Neural progenitor cell (in vitro differentiated cells): ENCODE measurements at regions not wholly inside any gene's neighbourhood (a gene's known extent, or its start where the extent isn't known, plus 50 kb on each side); places are given as distances from the start of the nearest gene placed in this dataset.

ENCODE experiments used
- DNase-seq: peaks from one replicate; pipeline ENCODE4 v3.0.0-alpha.2; 2016; ENCODE audit warnings: low spot score
- H2AFZ ChIP-seq: fragments of 200-600 bp; sonication (generic); replicated peaks from 2 replicates; pipeline ENCODE4 v1.6.1; 2016; ENCODE audit warnings: antibody characterized with exemption
- H3F3A ChIP-seq: fragments of 200-600 bp; sonication (generic); 2 replicates; pipeline ENCODE4 v1.6.1; 2016; ENCODE audit warnings: antibody characterized with exemption, low read depth
- H3K27ac ChIP-seq: fragments of 200-600 bp; sonication (generic); 2 replicates; pipeline ENCODE4 v1.5.1; 2016; ENCODE audit warnings: mild to moderate bottlenecking
- H3K27me3 ChIP-seq: fragments of 200-600 bp; sonication (generic); 2 replicates; pipeline ENCODE4 v1.6.1; 2016; ENCODE audit warnings: mild to moderate bottlenecking, moderate library complexity
- H3K36me3 ChIP-seq: fragments of 200-600 bp; sonication (generic); 2 replicates; pipeline ENCODE4 v1.5.1; 2016
- H3K4me1 ChIP-seq: fragments of 200-600 bp; sonication (generic); 2 replicates; pipeline ENCODE4 v1.6.1; 2016; ENCODE audit warnings: mixed run types
- H3K4me2 ChIP-seq: fragments of 200-600 bp; sonication (generic); 2 replicates; pipeline ENCODE4 v1.6.1; 2016
- H3K4me3 ChIP-seq: fragments of 200-600 bp; sonication (generic); 2 replicates; pipeline ENCODE4 v1.5.1; 2016
- H3K79me2 ChIP-seq: fragments of 200-600 bp; sonication (generic); 2 replicates; pipeline ENCODE4 v1.6.1; 2016; ENCODE audit warnings: low read depth
- H3K9ac ChIP-seq: fragments of 200-600 bp; sonication (generic); 2 replicates; pipeline ENCODE4 v1.6.1; 2016
- H3K9me3 ChIP-seq: fragments of 200-600 bp; sonication (generic); 2 replicates; pipeline ENCODE4 v1.5.1; 2016; ENCODE audit warnings: low read depth
- H4K20me1 ChIP-seq: fragments of 200-600 bp; sonication (generic); 2 replicates; pipeline ENCODE4 v1.6.1; 2016; ENCODE audit warnings: low read depth
- H3K27ac Mint-ChIP-seq: 3 replicates; pipeline ENCODE4 v1.8.0; 2021; ENCODE audit warnings: mixed read lengths
- H3K27me3 Mint-ChIP-seq: 2 replicates; pipeline ENCODE4 v1.8.0; 2022; ENCODE audit warnings: low read depth, mild to moderate bottlenecking, inconsistent platforms, moderate library complexity, mixed read lengths; ENCODE audit not compliant: insufficient read depth
- H3K36me3 Mint-ChIP-seq: 3 replicates; pipeline ENCODE4 v1.8.0; 2021; ENCODE audit warnings: mixed read lengths
- H3K4me1 Mint-ChIP-seq: 3 replicates; pipeline ENCODE4 v1.8.0; 2021; ENCODE audit warnings: mixed read lengths
- H3K4me3 Mint-ChIP-seq: 3 replicates; pipeline ENCODE4 v1.8.0; 2021; ENCODE audit warnings: mild to moderate bottlenecking, moderate library complexity, mixed read lengths
- H3K9me3 Mint-ChIP-seq: 3 replicates; pipeline ENCODE4 v1.8.0; 2020; ENCODE audit warnings: mixed read lengths
- EZH2 ChIP-seq: fragments of 200-600 bp; sonication (generic); IDR thresholded peaks from 2 replicates; pipeline ENCODE4 v1.6.1; 2017; ENCODE audit warnings: antibody characterized with exemption, mild to moderate bottlenecking, moderate library complexity
- EZH2phosphoT487 ChIP-seq: fragments of 200-600 bp; sonication (generic); IDR thresholded peaks from 2 replicates; pipeline ENCODE4 v1.6.1; 2017; ENCODE audit warnings: antibody characterized with exemption
- TF ChIP-seq, protein P1 (sequence below): fragments of 200-600 bp; sonication (generic); IDR thresholded peaks from 2 replicates; pipeline ENCODE4 v1.5.1; 2017; ENCODE audit warnings: antibody characterized with exemption, mild to moderate bottlenecking

DNA sequence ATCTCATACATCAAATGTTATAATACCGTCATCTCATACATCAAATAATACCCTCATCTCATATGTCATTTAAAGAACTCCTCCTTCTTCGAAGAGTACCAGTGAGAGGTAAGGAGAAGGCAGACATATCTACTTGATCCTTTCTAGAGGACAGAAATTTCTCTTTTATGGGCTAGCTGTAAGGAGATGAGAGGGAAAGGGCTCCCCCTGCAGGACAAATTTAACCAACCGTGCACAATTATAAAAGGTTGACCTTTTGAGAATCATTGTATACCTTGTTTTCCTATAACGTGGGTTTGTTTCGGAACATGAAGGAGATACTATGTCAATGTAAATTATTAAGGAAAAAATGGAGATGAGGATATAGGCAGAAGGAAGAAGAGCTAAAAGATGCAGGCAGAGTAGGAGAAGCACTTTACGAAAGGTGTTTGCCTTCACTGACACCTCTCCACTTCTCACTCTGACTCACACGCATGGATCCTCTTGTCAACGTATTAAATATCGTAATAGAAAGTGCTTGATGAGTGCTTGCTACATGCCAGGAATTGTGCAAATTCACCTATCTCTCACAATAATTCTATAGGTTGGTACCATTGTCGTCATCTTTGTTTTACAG lies 465.9 kb upstream of the ERCC4 start:
- Mint-ChIP-seq H3K27ac (no peak overlapping the region), H3K9me3 (no peaks in the 10 kb centered on the region), H3K36me3 (peaks cover 2% of the 10 kb centered on the region), H3K4me3 (no peak overlapping the region), H3K4me1 (peaks cover 12% of the 10 kb centered on the region), H3K27me3 (peaks cover 2% of the 10 kb centered on the region)
- Histone ChIP-seq H4K20me1 (no peaks in the 10 kb centered on the region), H2AFZ (no peak overlapping the region), H3K79me2 (no peaks in the 10 kb centered on the region), H3K4me1 (peaks cover 12% of the 10 kb centered on the region), H3K27ac (no peak overlapping the region), H3K9ac (no peak overlapping the region), H3K4me2 (no peak overlapping the region), H3K36me3 (no peaks in the 10 kb centered on the region), H3K4me3 (no peak overlapping the region), H3F3A (no peaks in the 10 kb centered on the region), H3K27me3 (no peaks in the 10 kb centered on the region), H3K9me3 (no peaks in the 10 kb centered on the region)
- DNase-seq, result peak; percentile 60
- TF ChIP-seq, protein P1, sequence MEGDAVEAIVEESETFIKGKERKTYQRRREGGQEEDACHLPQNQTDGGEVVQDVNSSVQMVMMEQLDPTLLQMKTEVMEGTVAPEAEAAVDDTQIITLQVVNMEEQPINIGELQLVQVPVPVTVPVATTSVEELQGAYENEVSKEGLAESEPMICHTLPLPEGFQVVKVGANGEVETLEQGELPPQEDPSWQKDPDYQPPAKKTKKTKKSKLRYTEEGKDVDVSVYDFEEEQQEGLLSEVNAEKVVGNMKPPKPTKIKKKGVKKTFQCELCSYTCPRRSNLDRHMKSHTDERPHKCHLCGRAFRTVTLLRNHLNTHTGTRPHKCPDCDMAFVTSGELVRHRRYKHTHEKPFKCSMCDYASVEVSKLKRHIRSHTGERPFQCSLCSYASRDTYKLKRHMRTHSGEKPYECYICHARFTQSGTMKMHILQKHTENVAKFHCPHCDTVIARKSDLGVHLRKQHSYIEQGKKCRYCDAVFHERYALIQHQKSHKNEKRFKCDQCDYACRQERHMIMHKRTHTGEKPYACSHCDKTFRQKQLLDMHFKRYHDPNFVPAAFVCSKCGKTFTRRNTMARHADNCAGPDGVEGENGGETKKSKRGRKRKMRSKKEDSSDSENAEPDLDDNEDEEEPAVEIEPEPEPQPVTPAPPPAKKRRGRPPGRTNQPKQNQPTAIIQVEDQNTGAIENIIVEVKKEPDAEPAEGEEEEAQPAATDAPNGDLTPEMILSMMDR, result peak; percentile 87
- no peak for TF ChIP-seq EZH2phosphoT487

DNA sequence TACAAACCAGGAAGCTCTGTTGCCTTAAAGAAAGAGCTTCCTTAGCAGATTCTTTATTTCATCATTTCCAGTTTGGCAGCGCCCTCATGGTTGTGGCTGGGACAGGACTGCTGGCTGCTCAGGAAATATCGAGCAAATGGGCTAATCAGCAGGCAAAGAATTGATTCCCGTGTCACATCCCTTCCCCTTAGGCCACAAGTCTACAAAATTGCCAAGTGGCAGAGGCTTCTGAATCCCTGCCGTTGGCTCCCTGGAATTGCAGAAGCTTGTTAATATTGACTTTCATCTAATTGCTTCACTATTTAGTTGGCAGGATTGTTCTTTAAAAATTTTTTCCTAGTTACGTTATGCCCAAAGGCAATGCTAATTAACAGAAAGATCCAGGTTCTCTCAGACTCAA lies 456.3 kb upstream of the ERCC4 start:
- Histone ChIP-seq H3K4me3 (no peak overlapping the region), H3F3A (no peaks in the 10 kb centered on the region), H3K4me1 (no peaks in the 10 kb centered on the region), H3K36me3 (no peaks in the 10 kb centered on the region), H2AFZ (no peak overlapping the region), H3K27me3 (no peaks in the 10 kb centered on the region), H3K79me2 (no peaks in the 10 kb centered on the region), H3K4me2 (no peak overlapping the region), H3K9me3 (no peaks in the 10 kb centered on the region), H3K9ac (no peak overlapping the region), H3K27ac (no peak overlapping the region), H4K20me1 (no peaks in the 10 kb centered on the region)
- Mint-ChIP-seq H3K36me3 (no peaks in the 10 kb centered on the region), H3K9me3 (no peaks in the 10 kb centered on the region), H3K4me1 (no peaks in the 10 kb centered on the region), H3K27me3 (peaks cover 2% of the 10 kb centered on the region), H3K27ac (no peak overlapping the region), H3K4me3 (no peak overlapping the region)
- TF ChIP-seq EZH2 (no peak), EZH2phosphoT487 (no peak)
- TF ChIP-seq, protein P1, result no peak
- DNase-seq, result no peak

DNA sequence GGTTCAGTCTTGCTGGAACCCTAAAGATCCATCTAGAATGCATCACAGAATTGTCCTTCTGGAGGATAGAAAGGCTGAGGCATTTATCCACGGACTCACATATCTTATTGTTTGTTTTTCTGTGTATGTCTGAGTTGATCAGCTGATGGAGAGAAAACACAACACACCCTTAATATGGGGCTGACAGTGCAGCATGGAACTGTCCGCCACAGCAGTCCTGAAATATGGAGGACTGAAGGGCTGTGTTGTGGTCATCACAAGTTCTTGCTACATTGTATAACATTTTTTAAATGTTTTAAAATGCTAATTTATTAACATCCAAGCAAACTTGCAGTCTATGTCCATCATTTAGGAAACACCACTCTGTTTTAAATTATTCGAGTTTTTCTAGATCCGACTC lies 448.9 kb upstream of the ERCC4 start:
- DNase-seq, result peak; percentile 38
- TF ChIP-seq EZH2, result no peak
- Histone ChIP-seq H3K27ac (no peak overlapping the region), H3K9me3 (no peaks in the 10 kb centered on the region), H3K79me2 (no peaks in the 10 kb centered on the region), H3K36me3 (no peaks in the 10 kb centered on the region), H3K4me2 (no peak overlapping the region), H4K20me1 (peaks cover 4% of the 10 kb centered on the region), H3F3A (no peaks in the 10 kb centered on the region), H3K9ac (no peak overlapping the region), H3K4me1 (no peaks in the 10 kb centered on the region), H3K27me3 (no peaks in the 10 kb centered on the region), H3K4me3 (no peak overlapping the region), H2AFZ (no peak overlapping the region)
- Mint-ChIP-seq H3K4me1 (peaks cover 16% of the 10 kb centered on the region), H3K4me3 (no peak overlapping the region), H3K9me3 (peaks cover 4% of the 10 kb centered on the region), H3K27ac (no peak overlapping the region), H3K36me3 (peaks cover 1% of the 10 kb centered on the region), H3K27me3 (peaks cover 1% of the 10 kb centered on the region)

DNA sequence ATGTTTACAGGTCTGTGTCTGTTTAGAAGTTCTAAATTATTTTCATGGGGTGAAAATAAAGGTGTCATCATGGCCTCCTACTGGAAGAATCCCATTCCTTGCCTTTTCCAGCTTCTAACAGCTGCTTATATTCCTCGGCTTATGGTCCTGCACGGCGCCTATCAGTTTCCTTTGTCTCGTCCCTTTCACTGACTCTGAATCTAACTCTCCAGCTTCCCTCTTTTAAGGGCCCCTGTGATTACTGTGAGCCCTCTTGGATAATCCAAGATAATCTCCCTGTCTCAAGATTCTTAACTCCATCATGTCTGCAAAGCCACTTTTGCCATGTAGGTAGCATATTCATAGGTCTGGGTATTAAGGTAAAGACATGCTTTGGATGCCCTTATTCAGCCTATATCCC lies 441.0 kb upstream of the ERCC4 start:
- H3K9me3 ChIP-seq, result no peaks in the 10 kb centered on the region
- no peaks in the 10 kb centered on the region for H3K27me3 ChIP-seq
- peaks cover 10% of the 10 kb centered on the region for H3K36me3 Mint-ChIP-seq
- no peak overlapping the region for H3K4me3 ChIP-seq
- peak; percentile 39 for DNase-seq
- peaks cover 13% of the 10 kb centered on the region for H3K4me1 ChIP-seq
- peaks cover 13% of the 10 kb centered on the region for H3K4me1 Mint-ChIP-seq
- no peaks in the 10 kb centered on the region for H4K20me1 ChIP-seq
- H3K4me3 Mint-ChIP-seq, result no peak overlapping the region
- H3K4me2 ChIP-seq, result peak overlapping the region; percentile 28
- H3K27ac ChIP-seq, result no peak overlapping the region
- TF ChIP-seq EZH2 (no peak), EZH2phosphoT487 (no peak)
- TF ChIP-seq, protein P1, result no peak
- H3K79me2 ChIP-seq, result no peaks in the 10 kb centered on the region
- H3K9ac ChIP-seq, result no peak overlapping the region
- H3K36me3 ChIP-seq, result no peaks in the 10 kb centered on the region
- no peak overlapping the region for H3K27ac Mint-ChIP-seq
- peaks cover 13% of the 10 kb centered on the region for H3K9me3 Mint-ChIP-seq
- H3K27me3 Mint-ChIP-seq, result peaks cover 13% of the 10 kb centered on the region
- no peaks in the 10 kb centered on the region for H3F3A ChIP-seq
- no peak overlapping the region for H2AFZ ChIP-seq
